Right lobe of liver (tissue), 6 donors: ENCODE measurements at regions not wholly inside any gene's neighbourhood (a gene's known extent, or its start where the extent isn't known, plus 50 kb on each side); places are given as distances from the start of the nearest gene placed in this dataset.
"Not testable (repeated sequence)": the region's sequence is repeated elsewhere in the genome, so short reads cannot be mapped to it uniquely, and the experiment has no call there.

Experiments
- ATAC-seq, 4 donors: fragments of 200-7000 bp; cut with Tn5 transposase; one replicate each; pipeline ENCODE4 v1.9.1; 2020; ENCODE audit warnings: mild to moderate bottlenecking in 4 of 4, moderate library complexity in 4 of 4
- DNase-seq, 3 donors: peaks; one replicate each; pipeline ENCODE4 v3.0.0-alpha.2; 2020
- H3K27ac ChIP-seq, 3 donors: fragments of 200-600 bp; one replicate each; pipeline ENCODE4 v1.8.0; 2022
- H3K27me3 ChIP-seq, 2 donors: fragments of 200-600 bp; one replicate each; pipeline ENCODE4 v1.8.0; 2022
- H3K36me3 ChIP-seq, 4 donors: fragments of 200-600 bp; sonication (generic) in 1 of 4; one replicate each; pipeline versions ENCODE4 v1.5.1 to v1.8.0; 2017 to 2022; ENCODE audit warnings: control low read depth in 1 of 4
- H3K4me1 ChIP-seq, 4 donors: fragments of 200-600 bp; sonication (generic) in 1 of 4; one replicate each; pipeline versions ENCODE4 v1.5.1 to v1.8.0; 2017 to 2022; ENCODE audit warnings: control low read depth in 1 of 4
- H3K4me3 ChIP-seq, 3 donors: fragments of 200-600 bp; one replicate each; pipeline ENCODE4 v1.8.0; 2022
- H3K9me3 ChIP-seq, 4 donors: fragments of 200-600 bp; sonication (generic) in 1 of 4; one replicate each; pipeline versions ENCODE4 v1.5.1 to v1.8.0; 2017 to 2022; ENCODE audit warnings: control low read depth in 1 of 4
- POLR2A ChIP-seq: fragments of 450-650 bp; IDR thresholded peaks from one replicate; pipeline ENCODE4 v1.6.1; 2017; ENCODE audit warnings: antibody characterized with exemption, mild to moderate bottlenecking
- WGBS: methylation state at CpG from one replicate; pipeline ENCODE4 v1.1.6; 2018; ENCODE audit warnings: low coverage, low lambda C conversion rate; ENCODE audit not compliant: insufficient coverage; ENCODE audit errors: missing lambda C conversion rate; 5-methylcytosine and 5-hydroxymethylcytosine counted together
- intact Hi-C, 2 donors: fragments of 100-400 bp; cut with DNase I; formaldehyde crosslinking; loops; one replicate each; pipeline versions ENCODE4 v1.11.2 to v1.14.1; 2022
- TF ChIP-seq, protein P1 (sequence below), 4 donors: fragments of 200-600 bp in 3 of 4; fragments of 450-650 bp in 1 of 4; IDR thresholded peaks; one replicate each; pipeline versions ENCODE4 v1.5.1 to v1.8.0; 2016 to 2022; ENCODE audit warnings: antibody characterized with exemption in 4 of 4, mild to moderate bottlenecking in 2 of 4
- donor health status: DM: no; HTN: yes; CAD: no.
- donor health status: DM: no; HTN: no; CAD: no.
- donor health status: DM: no; HTN: no; CAD: no.
- donor health status: DM: no; HTN: yes; CAD: no.
- donor health status: DM: no; HTN: yes; CAD: no.

DNA sequence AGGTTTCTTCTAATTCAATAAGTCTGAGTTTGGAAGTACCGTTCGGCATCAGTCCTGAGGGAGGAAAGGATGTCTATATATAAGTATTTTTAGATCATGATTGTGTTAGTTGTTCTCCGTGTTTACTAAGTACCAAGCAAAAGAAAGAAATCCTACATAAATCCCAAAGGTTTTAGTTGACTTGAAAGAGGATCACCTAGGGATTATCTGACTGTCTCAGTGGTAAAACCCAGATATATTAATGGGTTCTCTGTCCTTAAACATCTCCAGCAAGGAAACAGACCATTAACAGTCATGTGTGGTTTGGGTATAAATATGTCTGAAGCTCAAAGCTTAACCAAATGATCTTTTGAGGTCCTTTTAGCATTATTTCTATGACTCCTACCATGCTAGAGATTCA, 207.1 kb upstream of the RASGEF1B start:
- Histone ChIP-seq H3K36me3 (no peaks in the 10 kb centered on the region), H3K27me3 (no peaks in the 10 kb centered on the region), H3K9me3 (no peaks in the 10 kb centered on the region), H3K4me1 (no peaks in the 10 kb centered on the region), H3K4me3 (no peak overlapping the region), H3K27ac (no peak overlapping the region)
- ATAC-seq: no peak
- 88% methylated on average over 3 of the region's 3 CpGs for WGBS
- TF ChIP-seq, protein P1, sequence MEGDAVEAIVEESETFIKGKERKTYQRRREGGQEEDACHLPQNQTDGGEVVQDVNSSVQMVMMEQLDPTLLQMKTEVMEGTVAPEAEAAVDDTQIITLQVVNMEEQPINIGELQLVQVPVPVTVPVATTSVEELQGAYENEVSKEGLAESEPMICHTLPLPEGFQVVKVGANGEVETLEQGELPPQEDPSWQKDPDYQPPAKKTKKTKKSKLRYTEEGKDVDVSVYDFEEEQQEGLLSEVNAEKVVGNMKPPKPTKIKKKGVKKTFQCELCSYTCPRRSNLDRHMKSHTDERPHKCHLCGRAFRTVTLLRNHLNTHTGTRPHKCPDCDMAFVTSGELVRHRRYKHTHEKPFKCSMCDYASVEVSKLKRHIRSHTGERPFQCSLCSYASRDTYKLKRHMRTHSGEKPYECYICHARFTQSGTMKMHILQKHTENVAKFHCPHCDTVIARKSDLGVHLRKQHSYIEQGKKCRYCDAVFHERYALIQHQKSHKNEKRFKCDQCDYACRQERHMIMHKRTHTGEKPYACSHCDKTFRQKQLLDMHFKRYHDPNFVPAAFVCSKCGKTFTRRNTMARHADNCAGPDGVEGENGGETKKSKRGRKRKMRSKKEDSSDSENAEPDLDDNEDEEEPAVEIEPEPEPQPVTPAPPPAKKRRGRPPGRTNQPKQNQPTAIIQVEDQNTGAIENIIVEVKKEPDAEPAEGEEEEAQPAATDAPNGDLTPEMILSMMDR (IDR thresholded peaks at IDR 0.05): no peak
- no peak for TF ChIP-seq POLR2A
- intact Hi-C loops: no loop called here
- DNase-seq: no peak

DNA sequence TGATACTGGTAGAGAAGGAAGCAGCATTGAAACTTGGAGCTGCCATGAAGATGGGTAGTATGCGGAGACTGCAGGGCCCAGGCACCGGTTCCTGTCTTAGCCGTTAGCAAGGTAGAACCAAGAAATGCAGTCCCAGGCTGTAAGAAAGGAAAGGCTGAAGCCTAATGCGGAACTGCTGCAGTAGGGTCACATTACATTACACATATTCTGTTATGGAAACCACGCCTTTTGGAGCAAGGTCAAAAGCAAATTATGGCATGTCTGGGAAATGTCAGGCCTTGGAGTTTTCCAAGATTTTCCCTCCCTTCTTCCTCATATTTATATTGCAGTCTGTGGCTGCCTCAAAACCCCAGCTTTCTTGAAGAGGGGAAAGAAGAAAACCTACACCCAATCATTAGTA, 204.8 kb upstream of the RASGEF1B start:
- H3K27ac ChIP-seq: no peak overlapping the region
- WGBS: 78% methylated on average over 5 of the region's 5 CpGs
- ATAC-seq (peak in 1 of 4 donors; percentile 27), DNase-seq (no peak)
- TF ChIP-seq POLR2A: no peak
- TF ChIP-seq, protein P1 (IDR thresholded peaks at IDR 0.05): no peak
- no peaks in the 10 kb centered on the region for H3K9me3 ChIP-seq
- intact Hi-C loops: no loop called here
- H3K27me3 ChIP-seq: no peaks in the 10 kb centered on the region
- H3K36me3 ChIP-seq: no peaks in the 10 kb centered on the region
- H3K4me1 ChIP-seq: no peaks in the 10 kb centered on the region
- H3K4me3 ChIP-seq: no peak overlapping the region

DNA sequence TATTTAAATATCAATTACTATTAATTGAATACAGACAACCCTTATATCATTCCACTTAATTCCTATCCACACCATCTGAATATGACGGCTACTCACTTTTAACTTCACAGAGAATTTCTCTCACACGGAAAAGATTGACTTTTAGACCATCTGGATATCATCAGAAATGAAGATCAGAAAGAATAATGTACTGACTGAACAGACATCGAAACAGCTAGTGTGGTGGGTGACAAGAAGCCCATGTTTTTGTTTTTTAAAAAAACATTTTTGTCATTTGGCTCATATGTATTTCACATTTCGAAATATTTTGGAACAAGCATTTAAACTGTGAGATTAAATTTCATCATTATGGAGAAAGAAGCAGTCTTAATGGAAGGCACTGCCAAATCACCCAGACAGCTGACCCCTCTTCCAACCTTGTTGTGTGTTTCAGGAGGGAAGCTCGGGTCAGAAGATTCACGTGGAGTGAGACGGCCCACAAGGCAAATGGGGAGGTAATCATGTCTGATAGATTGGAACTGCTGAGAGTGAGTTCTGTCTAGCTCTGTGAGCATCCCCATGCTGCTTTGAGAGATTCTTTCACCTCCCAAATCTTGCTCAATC, 204.2 kb upstream of the RASGEF1B start:
- DNase-seq (no peak), ATAC-seq (peak in 1 of 4 donors; percentile 40)
- TF ChIP-seq POLR2A: no peak
- TF ChIP-seq, protein P1 (IDR thresholded peaks at IDR 0.05): no peak

DNA sequence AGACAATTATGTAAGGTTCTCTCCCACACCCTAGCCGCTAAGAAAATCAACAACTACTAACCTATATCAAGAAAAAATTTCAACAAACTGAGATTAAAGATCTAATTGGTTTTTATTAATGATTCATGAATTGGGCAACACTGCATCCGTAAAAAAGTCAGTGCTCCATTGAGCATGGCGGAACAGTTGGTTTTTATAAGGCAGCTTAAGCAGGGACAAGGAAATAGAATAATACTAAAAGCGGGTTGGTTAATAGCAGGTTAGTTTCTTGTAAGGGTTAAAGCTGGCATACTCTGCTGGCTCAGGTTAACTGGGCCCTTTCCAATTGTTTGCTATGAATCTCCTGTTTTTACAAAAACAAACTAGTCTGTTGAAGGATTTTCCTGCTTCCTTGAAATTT, 202.3 kb upstream of the RASGEF1B start:
- ATAC-seq: no peak
- Histone ChIP-seq H3K9me3 (no peaks in the 10 kb centered on the region), H3K36me3 (no peaks in the 10 kb centered on the region), H3K27me3 (no peaks in the 10 kb centered on the region), H3K4me3 (no peak overlapping the region), H3K27ac (no peak overlapping the region), H3K4me1 (peaks cover 0 to 4% (median under 1%) of the 10 kb centered on the region in 4 donors)
- WGBS: 60% methylated on average over 4 of the region's 4 CpGs
- no peak for DNase-seq
- intact Hi-C loops: no loop called here
- TF ChIP-seq, protein P1 (IDR thresholded peaks at IDR 0.05): no peak
- TF ChIP-seq POLR2A: no peak

More for the DNA sequence above, 204.2 kb upstream of the RASGEF1B start:
- Histone ChIP-seq H3K27ac (no peak overlapping the region), H3K4me3 (no peak overlapping the region), H3K9me3 (no peaks in the 10 kb centered on the region), H3K4me1 (no peaks in the 10 kb centered on the region), H3K27me3 (no peaks in the 10 kb centered on the region), H3K36me3 (no peaks in the 10 kb centered on the region)
- intact Hi-C loops: no loop called here
- WGBS: 64% methylated on average over 7 of the region's 7 CpGs

DNA sequence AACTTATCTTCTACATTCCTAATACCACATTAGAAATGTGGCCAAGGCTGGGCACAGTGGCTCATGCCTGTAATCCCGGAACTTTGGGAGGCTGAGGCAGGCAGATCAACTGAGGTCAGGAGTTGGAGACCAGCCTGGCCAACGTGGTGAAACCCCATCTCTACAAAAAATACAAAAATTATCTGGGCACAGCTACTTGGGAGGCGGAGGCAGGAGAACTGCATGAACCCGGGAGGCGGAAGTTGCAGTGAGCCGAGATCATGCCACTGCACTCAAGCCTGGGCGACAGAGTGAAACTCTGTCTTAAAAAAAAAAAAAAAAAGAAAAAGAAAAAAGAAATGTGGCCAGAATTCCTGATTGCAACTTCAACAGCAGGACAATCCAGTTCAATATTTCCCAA, 196.6 kb upstream of the RASGEF1B start:
- Histone ChIP-seq H3K4me1 (peaks cover 0 to 41% (median 14%) of the 10 kb centered on the region in 4 donors), H3K4me3 (peak overlapping the region in 2 of 3 donors; percentile 2 to 28), H3K27ac (peak overlapping the region in 2 of 3 donors; percentile 62 to 64)
- DNase-seq: peak in 2 of 3 donors; percentile 42 to 55
- H3K27me3 ChIP-seq, intact Hi-C loops, H3K9me3 ChIP-seq, H3K36me3 ChIP-seq: not testable (repeated sequence)
- 42% methylated on average over 7 of the region's 7 CpGs for WGBS
- peak; percentile 32 to 48 (median 40) for ATAC-seq
